Heart left ventricle (tissue), 16 donors: ENCODE measurements at regions not wholly inside any gene's neighbourhood (a gene's known extent, or its start where the extent isn't known, plus 50 kb on each side); places are given as distances from the start of the nearest gene placed in this dataset.
A peak's percentile ranks its signal among the peaks of the same experiment; 100 is the strongest.

Experiments
- ATAC-seq, 4 donors: fragments of 200-7000 bp; cut with Tn5 transposase; one replicate each; pipeline ENCODE4 v1.9.1; 2020 to 2022; ENCODE audit warnings: moderate library complexity in 4 of 4, mild to moderate bottlenecking in 3 of 4, moderate number of reproducible peaks in 1 of 4
- DNase-seq, 5 donors: peaks; one replicate each; pipeline ENCODE4 v3.0.0-alpha.2; 2020
- H3K27ac ChIP-seq, 12 donors: fragments of 200-600 bp; sonication (generic) in 4 of 12; one replicate each; pipeline versions ENCODE4 v1.5.0 to v1.8.0; 2016 to 2022; ENCODE audit warnings: mild to moderate bottlenecking in 2 of 12
- H3K27me3 ChIP-seq, 9 donors: fragments of 200-600 bp; sonication (generic) in 2 of 9; one replicate each; pipeline versions ENCODE4 v1.5.1 to v1.8.0; 2016 to 2022; ENCODE audit warnings: mild to moderate bottlenecking in 3 of 9
- H3K36me3 ChIP-seq, 9 donors: fragments of 200-600 bp; sonication (generic) in 2 of 9; one replicate each; pipeline versions ENCODE4 v1.5.0 to v1.8.0; 2018 to 2022; ENCODE audit warnings: mild to moderate bottlenecking in 2 of 9
- H3K4me1 ChIP-seq, 12 donors: fragments of 200-600 bp; sonication (generic) in 4 of 12; one replicate each; pipeline versions ENCODE4 v1.5.0 to v1.8.0; 2016 to 2022; ENCODE audit warnings: mild to moderate bottlenecking in 3 of 12
- H3K4me3 ChIP-seq, 12 donors: fragments of 200-600 bp; sonication (generic) in 4 of 12; one replicate each; pipeline versions ENCODE4 v1.5.0 to v1.8.0; 2017 to 2022; ENCODE audit warnings: mild to moderate bottlenecking in 9 of 12, moderate library complexity in 4 of 12
- H3K9me3 ChIP-seq, 12 donors: fragments of 200-600 bp; sonication (generic) in 4 of 12; one replicate each; pipeline versions ENCODE4 v1.5.0 to v1.8.0; 2016 to 2022; ENCODE audit warnings: mild to moderate bottlenecking in 1 of 12
- POLR2A ChIP-seq, 2 donors: fragments of 450-650 bp; IDR thresholded peaks; one replicate each; pipeline ENCODE4 v1.6.1; 2017; ENCODE audit warnings: antibody characterized with exemption in 2 of 2, mild to moderate bottlenecking in 2 of 2, moderate library complexity in 2 of 2
- WGBS, 4 donors: extraction: QIAGEN DNeasy Blood & Tissue Kit in 2 of 4; methylation state at CpG; one replicate each; pipeline versions ENCODE4 v1.1.5 to v1.1.7; 2013 to 2018; 5-methylcytosine and 5-hydroxymethylcytosine counted together
- intact Hi-C, 10 donors: fragments of 100-400 bp; cut with DNase I; formaldehyde crosslinking; loops; one replicate each; pipeline versions ENCODE4 v1.11.1 to v1.14.2; 2022
- TF ChIP-seq, protein P1 (sequence below), 12 donors: fragments of 200-600 bp; sonication (generic) in 4 of 12; IDR thresholded peaks; one replicate each; pipeline versions ENCODE4 v1.5.0 to v1.8.0; 2018 to 2022; ENCODE audit warnings: antibody characterized with exemption in 12 of 12, mild to moderate bottlenecking in 5 of 12
- donor health status: ischemic (EF 13 %, LVEDD 7.1; RV severe dilation, severe dysfunction).
- donor health status: healthy with polysubstance abuse.
- donor health status: DM: no; HTN: yes; CAD: no.
- donor health status: DM: no; HTN: no; CAD: no.
- donor health status: ischemic (EF 25% LVEDD 6.9; RV normal size, moderate dysfunction).
- donor health status: ischemic (EF 25% LVEDD 5.7; RV mildly dilated, moderate dysfunction).
- donor health status: healthy.
- donor health status: DM: yes; HTN: yes; CAD: no.
- donor health status: ischemic (EF 35%, LVEDD 5.7; RV mildly dilated, moderate dysfunction).
- donor health status: nonischemic (EF 11% LVEDD 7.7; RV severe dilation, severe dysfunction).
- donor health status: DM: yes; HTN: yes; CAD: no.
- donor health status: PGD.
- donor health status: ischemic (EF 29% LVEDD 5.4; RV normal size, mild dysfunction).
- donor health status: nonischemic (EF 23%, LVEDD 6.1; RV moderate dilation, normal function).

DNA sequence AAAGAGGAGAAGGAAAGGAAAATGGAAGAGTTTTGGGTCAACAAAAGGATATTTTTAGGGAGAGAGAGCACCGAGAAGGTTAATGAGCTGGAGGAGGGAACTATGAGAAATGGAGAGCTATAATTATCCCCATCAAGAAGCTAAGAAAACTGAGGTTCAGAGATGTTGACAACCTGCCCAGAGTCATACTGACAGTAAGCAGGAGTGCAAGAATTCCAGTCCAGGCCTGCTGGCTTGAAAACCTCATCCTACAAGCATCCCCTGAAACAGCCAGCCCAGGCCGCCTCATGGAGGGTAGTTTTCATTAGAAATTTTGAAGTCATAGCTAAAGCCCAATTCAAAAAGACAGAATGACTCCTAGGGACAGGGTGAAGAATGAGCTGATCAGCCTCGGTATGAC is 172.1 kb upstream of the LRFN2 start:
- 53 to 65% (median 61%) methylated on average over 3 of the region's 3 CpGs for WGBS, 4 donors
- TF ChIP-seq POLR2A (IDR thresholded peaks at IDR 0.05), result no peak
- TF ChIP-seq, protein P1, sequence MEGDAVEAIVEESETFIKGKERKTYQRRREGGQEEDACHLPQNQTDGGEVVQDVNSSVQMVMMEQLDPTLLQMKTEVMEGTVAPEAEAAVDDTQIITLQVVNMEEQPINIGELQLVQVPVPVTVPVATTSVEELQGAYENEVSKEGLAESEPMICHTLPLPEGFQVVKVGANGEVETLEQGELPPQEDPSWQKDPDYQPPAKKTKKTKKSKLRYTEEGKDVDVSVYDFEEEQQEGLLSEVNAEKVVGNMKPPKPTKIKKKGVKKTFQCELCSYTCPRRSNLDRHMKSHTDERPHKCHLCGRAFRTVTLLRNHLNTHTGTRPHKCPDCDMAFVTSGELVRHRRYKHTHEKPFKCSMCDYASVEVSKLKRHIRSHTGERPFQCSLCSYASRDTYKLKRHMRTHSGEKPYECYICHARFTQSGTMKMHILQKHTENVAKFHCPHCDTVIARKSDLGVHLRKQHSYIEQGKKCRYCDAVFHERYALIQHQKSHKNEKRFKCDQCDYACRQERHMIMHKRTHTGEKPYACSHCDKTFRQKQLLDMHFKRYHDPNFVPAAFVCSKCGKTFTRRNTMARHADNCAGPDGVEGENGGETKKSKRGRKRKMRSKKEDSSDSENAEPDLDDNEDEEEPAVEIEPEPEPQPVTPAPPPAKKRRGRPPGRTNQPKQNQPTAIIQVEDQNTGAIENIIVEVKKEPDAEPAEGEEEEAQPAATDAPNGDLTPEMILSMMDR (IDR thresholded peaks at IDR 0.05), result no peak
- DNase-seq (no peak), ATAC-seq (peak in 1 of 4 donors; percentile 29)
- intact Hi-C loops, result no loop called here
- peaks cover 0 to 13% (median 0%) of the 10 kb centered on the region in 12 donors for H3K4me1 ChIP-seq
- no peak overlapping the region for H3K27ac ChIP-seq
- H3K27me3 ChIP-seq, result peaks cover 0 to 24% (median 11%) of the 10 kb centered on the region in 9 donors
- H3K9me3 ChIP-seq, result no peaks in the 10 kb centered on the region
- H3K4me3 ChIP-seq, result no peak overlapping the region
- H3K36me3 ChIP-seq, result no peaks in the 10 kb centered on the region

DNA sequence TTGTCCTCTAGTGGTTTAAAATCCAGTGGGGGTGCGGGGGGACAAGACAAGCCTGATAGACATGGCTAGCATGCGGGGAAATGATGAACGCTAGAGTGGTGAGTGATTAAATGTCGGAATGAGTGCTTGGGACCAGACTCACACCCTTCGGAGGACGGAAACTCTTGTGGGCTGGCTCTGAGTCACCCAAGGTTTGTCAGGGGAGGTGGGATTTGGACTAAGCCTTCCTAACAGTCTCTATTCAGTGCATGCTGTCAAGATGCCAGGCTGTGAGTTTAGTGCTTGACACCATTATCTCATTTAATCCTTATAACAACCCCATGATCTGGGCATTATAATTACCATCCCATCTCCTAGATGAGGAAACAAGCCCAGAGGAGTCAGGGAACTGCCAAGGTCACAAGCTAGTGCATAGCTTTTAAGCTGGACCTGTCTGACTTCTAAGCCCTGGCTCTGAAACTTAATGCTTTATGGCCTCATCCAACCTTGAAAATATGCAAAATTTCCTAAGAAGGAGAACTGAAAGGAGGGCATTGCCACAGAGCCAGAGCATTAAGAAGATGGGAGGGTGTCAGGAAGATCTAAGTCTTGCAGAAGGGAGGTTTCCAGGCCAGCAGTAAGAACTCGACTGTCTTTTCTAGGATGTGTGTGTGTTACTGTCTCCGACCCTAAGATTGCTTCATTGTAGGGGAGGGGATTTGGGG is 168.7 kb upstream of the LRFN2 start:
- no peak for DNase-seq
- peaks cover 0 to 30% (median 11%) of the 10 kb centered on the region in 9 donors for H3K27me3 ChIP-seq
- no peak for TF ChIP-seq POLR2A (IDR thresholded peaks at IDR 0.05)
- TF ChIP-seq, protein P1 (IDR thresholded peaks at IDR 0.05), result no peak
- H3K9me3 ChIP-seq, result no peaks in the 10 kb centered on the region
- ATAC-seq, result no peak
- intact Hi-C loops, result no loop called here
- H3K36me3 ChIP-seq, result no peaks in the 10 kb centered on the region
- 71 to 76% (median 74%) methylated on average over 8 of the region's 8 CpGs for WGBS, 4 donors
- H3K4me3 ChIP-seq, result no peak overlapping the region
- H3K4me1 ChIP-seq, result peaks cover 0 to 5% (median 0%) of the 10 kb centered on the region in 12 donors
- H3K27ac ChIP-seq, result no peak overlapping the region

DNA sequence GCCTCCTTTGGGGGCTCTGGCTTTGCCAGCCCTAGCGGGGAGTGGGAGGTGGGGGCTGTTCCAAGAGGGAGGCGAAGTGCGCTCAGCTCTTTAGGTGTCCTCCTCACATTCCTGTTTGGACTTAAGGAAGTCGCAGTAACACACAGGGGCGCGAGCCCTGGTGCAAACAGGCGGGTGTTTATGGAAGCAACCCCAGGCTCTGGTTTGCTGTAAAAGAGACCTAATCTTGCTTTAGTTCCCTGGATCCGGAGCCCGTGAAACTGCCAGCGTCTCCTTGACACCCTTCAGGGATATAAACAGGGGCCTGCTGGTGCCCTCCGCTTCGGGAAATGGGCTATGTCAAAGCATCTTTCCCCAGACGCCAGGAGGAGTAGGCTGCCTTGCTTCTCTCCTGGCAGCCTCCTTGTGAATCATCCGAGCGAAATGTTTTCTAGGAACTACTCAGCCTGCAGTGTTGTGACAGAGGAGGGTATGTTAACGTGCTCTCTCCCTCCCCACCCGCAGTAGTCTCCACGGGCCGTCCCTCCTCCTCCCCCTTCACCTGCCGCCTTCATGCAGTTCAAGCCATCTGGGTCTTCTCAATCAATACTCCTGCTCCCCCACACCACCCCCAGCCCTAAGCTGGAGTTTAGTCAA is 168.0 kb upstream of the LRFN2 start:
- TF ChIP-seq, protein P1 (IDR thresholded peaks at IDR 0.05), result no peak
- TF ChIP-seq POLR2A (IDR thresholded peaks at IDR 0.05), result no peak
- intact Hi-C loops, result no loop called here
- DNase-seq, result no peak
- no peak for ATAC-seq
- H3K4me3 ChIP-seq, result no peak overlapping the region
- H3K9me3 ChIP-seq, result no peaks in the 10 kb centered on the region
- peaks cover 0 to 35% (median 11%) of the 10 kb centered on the region in 9 donors for H3K27me3 ChIP-seq
- 37 to 41% (median 38%) methylated on average over 13 to 20 of the region's 20 CpGs for WGBS, 4 donors
- no peaks in the 10 kb centered on the region for H3K36me3 ChIP-seq
- no peak overlapping the region for H3K27ac ChIP-seq
- H3K4me1 ChIP-seq, result peaks cover 0 to 5% (median 0%) of the 10 kb centered on the region in 12 donors

DNA sequence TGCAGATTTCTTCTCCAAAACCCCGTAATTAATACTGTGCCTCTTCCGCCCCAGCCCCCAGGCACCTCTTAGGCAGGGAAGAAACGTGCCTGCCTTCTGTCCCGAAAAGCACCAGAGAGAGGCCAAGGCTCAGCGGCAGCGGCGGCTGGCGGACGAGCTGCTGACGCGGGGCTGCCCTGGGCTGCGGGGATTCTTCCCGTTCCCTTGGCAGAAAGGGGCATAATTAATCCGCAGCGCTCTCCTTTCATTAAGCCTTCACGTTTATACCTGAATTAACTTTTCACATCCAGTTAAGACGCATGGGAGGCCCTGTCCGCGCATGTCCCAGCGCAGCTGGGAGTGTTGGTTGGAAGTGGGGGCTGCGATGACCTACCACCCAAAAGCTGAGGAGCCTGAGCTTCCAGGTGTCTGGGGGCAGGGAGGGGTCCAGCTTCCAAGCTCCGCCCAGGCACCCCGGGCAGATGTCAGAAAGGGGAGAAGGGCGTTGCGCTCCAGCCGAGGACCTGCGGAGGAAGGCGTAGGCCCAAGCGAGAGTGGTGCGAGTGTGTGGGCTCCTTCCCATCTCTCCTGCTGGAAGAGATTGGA is 167.4 kb upstream of the LRFN2 start:
- no peak overlapping the region for H3K27ac ChIP-seq
- intact Hi-C loops, result no loop called here
- H3K27me3 ChIP-seq, result peaks cover 0 to 35% (median 11%) of the 10 kb centered on the region in 9 donors
- H3K36me3 ChIP-seq, result no peaks in the 10 kb centered on the region
- ATAC-seq, result no peak
- 32 to 70% (median 48%) methylated on average over 30 of the region's 30 CpGs for WGBS, 4 donors
- no peak for DNase-seq
- no peak overlapping the region for H3K4me3 ChIP-seq
- no peak for TF ChIP-seq POLR2A (IDR thresholded peaks at IDR 0.05)
- TF ChIP-seq, protein P1 (IDR thresholded peaks at IDR 0.05), result no peak
- peaks cover 0 to 5% (median 0%) of the 10 kb centered on the region in 12 donors for H3K4me1 ChIP-seq
- H3K9me3 ChIP-seq, result no peaks in the 10 kb centered on the region
